Left ventricle myocardium superior (tissue), 1 donor: ENCODE measurements at regions not wholly inside any gene's neighbourhood (a gene's known extent, or its start where the extent isn't known, plus 50 kb on each side); places are given as distances from the start of the nearest gene placed in this dataset.

Experiments used
- ATAC-seq: fragments of 200-7000 bp; cut with Tn5 transposase; one replicate; pipeline ENCODE4 v1.9.1; 2020; ENCODE audit warnings: mild to moderate bottlenecking, moderate library complexity
- DNase-seq: peaks from one replicate; pipeline ENCODE4 v3.0.0-alpha.2; 2020
- intact Hi-C: fragments of 100-400 bp; cut with micrococcal nuclease; formaldehyde crosslinking; loops from one replicate; pipeline ENCODE4 v1.11.0; 2022
- donor health status: DM: no; HTN: yes; CAD: no; lungs with severe emphysema.

DNA sequence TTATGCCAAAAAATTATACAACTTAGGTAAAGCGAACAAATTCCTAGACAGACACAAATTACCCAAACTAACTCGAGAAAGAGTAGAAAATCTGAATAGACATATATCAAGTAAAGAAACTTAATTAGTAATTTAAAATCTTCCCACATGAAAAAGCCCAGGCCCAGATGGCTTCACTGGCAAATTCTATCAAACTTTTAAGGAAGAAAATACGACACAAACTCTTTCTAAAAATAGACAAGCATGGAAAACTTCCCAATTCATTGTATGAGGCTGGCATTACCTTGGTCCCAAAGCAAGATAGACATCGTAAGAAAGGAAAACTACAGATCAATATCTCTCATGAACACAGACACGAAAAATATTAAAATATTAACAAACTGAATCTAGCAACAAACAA, 135.3 kb downstream of the DRD1 start:
- intact Hi-C loops: no loop called here
- DNase-seq (no peak), ATAC-seq (no peak)

DNA sequence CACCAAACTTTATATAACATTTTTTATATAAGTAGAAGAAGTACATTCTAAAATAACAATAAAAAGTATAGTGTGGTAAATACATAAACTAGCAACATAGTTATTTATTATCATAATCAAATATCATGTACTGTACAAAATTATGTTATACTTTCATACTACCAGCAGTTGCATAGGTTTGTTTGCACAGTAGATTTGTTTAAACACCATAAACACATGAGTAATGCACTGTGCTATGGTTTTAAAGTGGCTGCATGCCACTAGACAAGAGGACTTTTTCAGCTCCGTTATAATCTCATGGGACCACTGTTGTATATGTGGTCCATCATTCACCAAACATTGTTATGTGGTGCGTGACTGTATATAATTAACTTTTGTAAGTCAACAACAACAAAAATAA, 137.6 kb downstream of the DRD1 start:
- no peak for ATAC-seq
- DNase-seq: no peak
- intact Hi-C loops: no loop called here

DNA sequence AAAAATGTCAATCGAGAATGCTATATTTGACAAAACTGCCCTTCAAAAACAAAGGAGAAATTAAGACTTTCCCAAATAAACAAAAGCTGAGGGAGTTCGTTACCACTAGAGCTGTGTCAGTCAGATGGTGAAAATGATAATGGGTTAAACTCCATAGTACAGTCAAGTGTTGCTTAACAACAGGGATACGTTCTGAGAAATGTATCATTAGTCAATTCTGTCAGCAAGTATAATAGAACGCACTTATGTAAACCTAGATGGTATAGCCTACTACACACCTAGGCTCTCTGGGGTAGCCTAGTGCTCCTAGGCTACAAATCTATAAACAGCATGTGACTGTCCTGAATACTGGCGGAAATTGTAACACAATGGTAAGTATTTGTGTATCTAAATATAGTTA, 138.7 kb downstream of the DRD1 start:
- DNase-seq: no peak
- intact Hi-C loops: no loop called here
- no peak for ATAC-seq

DNA sequence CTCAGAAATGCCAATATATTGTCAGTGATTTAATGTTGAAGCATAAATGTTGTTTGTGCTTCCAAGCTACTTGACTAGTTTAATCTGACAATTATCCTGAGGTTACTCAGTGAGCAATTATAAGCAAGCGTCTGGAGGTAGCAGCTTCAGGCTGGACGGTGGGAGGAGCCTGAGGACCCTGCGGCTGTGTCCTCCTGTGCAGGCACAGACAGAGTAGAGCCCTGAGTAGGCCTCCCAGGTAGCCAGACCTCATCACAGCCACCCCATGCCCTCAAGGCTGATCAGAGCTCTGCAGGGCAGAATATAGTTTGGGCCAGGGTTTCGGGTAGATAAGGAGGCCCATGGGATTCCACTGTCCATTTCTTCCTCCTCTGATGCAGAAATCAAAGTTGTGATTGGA, 153.6 kb downstream of the DRD1 start:
- DNase-seq: no peak
- intact Hi-C loops: no loop called here
- ATAC-seq: no peak

DNA sequence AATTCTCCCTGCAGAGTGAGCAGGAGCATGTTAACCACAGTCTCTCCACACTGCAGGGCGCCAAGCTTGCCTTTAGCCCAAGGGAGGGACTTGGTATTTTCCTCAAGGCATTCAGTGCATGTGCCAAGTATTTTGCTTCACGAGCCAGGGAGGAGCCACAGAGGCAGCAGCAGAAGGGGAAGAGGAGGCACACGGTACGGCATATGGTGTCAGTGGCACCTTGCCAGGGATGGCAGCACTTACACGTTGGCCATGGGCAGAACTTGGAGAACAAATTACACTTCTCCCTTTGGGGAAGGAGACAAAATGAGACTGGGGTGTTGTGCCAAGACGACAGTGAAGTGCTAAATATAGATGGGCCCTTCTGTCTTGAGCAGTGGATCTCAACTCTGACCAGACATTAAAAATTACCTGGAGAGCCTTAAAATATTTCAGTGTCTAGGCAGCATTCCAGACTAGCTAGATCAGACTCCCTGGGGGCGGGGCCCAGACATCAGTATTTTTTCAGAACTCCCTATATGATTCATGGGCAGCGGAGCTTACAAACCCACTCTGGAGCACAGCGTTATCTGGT, 155.8 kb downstream of the DRD1 start:
- DNase-seq (no peak), ATAC-seq (no peak)
- intact Hi-C loops: no loop called here

DNA sequence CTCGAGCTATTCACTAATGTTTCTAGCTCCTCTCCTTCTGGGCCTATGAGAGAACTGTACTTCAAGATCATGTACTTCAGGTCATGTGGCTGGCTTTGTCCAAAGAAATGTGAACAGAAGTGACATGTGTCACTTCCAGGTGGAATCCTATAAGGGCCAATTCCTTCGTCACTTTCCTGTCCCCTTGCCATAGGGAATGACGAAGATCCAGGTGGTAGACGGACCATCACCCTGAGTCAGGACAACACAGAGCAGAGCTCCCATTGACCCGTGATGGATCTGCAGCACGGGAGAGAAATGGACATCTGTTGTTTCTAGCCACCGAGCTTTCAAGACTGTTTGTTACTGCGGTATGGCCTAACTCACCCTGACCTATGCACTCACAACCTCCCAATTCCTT, 157.0 kb downstream of the DRD1 start:
- DNase-seq (no peak), ATAC-seq (no peak)
- intact Hi-C loops: no loop called here

DNA sequence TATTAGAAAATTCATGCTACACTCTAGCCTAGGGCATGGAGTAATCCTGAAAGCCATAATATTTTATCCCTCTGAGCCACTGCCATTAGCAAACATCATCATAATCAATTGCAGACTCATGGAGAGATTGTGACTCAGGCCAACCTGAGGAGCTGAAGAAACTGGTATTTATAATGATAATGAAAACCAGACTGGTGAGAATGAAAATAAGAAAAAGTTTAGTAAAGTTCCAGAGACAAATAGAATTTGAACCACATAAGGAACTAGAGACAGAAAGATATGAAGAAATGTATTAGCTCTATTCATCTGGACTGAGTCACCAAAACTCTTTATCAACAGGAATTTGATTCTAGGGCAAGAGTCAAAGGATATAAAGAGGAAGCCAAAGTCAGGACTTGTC, 158.7 kb downstream of the DRD1 start:
- intact Hi-C loops: no loop called here
- DNase-seq (no peak), ATAC-seq (no peak)

DNA sequence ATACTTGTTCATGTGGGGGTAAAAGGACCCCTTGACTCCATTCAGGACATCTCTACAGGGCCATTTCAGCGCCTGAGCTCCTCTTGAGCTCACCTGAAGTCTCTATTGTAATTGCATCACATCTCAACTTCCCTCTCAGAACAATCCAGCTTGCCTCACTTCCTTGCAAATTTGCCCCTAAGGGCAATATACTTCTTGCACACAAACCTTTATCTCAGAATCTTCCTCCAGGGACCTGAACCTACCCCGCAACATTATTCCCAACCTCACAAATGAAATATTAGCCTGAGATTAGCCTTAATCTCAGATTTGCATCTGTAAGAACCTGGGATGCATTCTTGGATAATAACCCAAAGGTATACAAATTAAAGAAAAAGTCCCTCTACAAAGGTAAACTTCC, 159.2 kb downstream of the DRD1 start:
- ATAC-seq: no peak
- DNase-seq: no peak
- intact Hi-C loops: no loop called here

DNA sequence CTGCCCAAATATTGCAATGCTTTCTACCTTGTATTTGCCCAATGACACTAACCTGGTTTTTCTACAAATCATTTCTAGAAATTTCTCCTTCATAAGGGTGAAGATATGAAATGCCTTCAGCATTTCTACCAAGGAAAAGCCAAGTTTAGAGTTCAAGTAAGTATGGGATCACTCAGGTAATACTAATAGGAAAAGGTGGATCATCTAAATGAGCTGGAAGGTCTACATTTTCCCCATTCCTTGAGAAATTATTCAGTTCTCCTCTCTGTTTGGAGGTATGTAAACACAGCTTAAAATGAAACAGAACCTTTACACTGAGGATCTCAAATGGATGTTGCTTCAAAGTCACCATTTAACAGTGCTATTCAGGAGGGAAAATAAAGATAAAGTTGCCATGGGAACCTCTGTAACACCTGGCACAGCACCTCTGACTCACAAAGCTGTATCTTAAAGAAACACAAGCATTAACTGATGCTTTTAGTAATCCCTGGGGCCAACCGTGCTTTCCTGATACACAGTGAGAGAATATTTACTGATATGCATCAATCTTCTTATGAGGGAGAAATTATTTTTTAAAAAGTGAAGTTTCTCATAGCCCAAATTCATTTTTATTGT, 161.3 kb downstream of the DRD1 start:
- DNase-seq (no peak), ATAC-seq (no peak)
- intact Hi-C loops: no loop called here

DNA sequence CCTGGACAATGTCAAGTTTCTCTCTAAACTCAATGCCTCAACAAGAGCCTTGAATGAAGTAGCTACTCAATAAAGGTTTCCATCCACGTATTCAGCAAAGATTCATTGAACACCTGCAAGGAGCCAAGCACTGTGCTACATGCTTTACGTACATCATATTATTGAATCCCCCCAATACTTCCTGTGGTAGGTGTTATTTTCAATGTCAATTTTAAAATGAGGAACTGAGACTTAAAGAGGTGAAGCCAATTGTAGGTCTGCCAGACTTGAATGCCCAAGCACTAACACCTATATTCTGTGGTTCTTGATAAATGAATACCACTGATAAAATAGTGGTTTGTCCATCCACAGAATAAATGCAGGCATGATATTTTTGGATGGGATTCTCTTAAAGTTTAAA, 162.3 kb downstream of the DRD1 start:
- intact Hi-C loops: no loop called here
- no peak for DNase-seq
- ATAC-seq: no peak

DNA sequence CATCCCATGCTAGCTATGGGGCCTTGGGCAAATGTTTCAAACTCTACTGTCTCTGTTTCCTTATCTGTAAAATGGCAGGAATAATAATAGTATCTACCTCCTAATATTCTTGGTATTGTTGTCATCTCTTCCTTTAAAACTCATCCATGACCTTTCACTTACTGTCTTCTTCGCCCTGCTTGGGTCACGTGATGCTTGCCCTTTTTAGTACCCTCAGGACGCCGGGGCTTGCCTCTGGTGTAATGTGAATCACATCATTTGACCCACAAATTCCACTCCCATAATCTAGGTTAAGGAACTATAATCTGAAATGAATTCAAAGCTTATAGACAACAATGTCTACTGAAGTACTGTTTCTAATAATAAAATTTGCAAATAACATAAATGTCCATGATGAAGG, 162.7 kb downstream of the DRD1 start:
- DNase-seq: no peak
- ATAC-seq: no peak
- intact Hi-C loops: no loop called here

DNA sequence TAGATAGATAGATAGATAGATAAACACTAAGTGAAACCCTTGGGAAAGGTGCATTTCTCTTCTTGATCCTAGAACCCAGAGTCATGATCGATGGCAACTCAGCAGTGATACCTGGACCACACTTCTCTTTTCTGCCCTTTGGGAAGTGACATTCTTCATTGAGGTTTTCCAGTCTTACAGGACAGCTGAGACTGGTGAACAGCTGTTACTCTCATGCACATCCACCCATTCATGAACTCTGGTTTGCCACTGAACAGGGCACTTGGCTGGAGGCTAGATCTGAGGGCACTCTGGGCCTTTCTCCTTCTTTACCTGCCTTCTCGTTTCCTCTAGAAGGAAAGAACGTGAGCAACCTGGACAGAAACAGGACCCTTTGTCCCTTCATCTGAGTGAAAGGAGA, 164.5 kb downstream of the DRD1 start:
- intact Hi-C loops: no loop called here
- no peak for DNase-seq

DNA sequence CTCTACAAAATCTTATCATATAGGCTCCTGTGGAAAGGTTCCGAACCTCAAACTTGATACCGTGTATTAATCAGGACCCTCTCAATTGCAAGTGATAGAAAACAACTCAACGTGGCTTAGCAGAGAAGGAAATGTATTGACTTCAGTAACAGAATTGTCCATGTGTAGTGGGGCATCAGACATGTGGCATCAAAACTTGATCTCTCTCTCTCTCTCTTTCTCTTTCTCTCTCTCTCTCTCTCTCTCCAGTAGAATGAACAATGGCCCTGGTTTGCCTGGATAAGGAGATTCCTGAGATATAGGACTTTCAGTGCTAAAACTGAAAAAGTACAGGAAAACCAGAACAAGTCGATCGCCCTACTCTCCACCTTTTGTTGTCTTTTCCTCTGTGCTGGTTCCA, 168.2 kb downstream of the DRD1 start:
- DNase-seq: no peak
- no peak for ATAC-seq
- intact Hi-C loops: no loop called here

More for the DNA sequence above, 164.5 kb downstream of the DRD1 start:
- ATAC-seq: no peak

DNA sequence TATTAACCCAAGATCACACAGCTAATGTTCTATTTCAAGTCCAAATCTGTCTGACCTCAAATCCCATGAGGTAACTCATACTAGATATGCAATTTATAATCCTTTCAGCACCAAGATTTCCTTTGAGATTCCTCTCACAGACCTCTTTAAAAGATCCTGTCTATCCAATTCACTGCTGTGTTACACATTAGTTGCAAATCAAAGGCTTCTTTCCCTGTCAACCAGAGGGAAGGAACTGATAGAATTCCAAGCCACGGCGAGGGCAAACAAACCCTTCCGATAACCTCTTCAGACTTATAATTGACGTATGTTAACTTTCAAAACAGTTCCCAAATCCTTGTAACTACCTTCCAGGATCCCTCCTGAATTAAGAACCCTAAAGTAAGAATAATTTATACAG, 168.9 kb downstream of the DRD1 start:
- DNase-seq (no peak), ATAC-seq (no peak)
- intact Hi-C loops: no loop called here

DNA sequence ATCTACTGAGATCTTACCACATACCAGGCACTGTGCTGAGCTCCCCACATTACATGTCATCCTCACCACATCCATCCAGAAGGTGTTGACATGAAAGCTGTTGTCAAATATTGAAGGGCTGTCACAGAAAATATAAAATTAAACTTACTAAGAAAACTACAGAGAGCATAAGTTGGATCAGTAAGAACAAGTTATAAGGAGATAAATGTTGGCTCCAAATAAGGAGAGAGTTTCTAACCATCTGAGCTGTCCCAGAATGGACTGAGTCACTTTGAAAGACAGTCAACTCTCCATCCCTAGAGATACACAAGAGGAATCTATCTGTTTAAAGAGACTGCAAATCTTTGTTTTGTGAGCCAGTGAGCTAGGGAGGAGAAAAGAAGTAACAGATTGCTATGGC, 169.8 kb downstream of the DRD1 start:
- no peak for ATAC-seq
- no peak for DNase-seq
- intact Hi-C loops: no loop called here

DNA sequence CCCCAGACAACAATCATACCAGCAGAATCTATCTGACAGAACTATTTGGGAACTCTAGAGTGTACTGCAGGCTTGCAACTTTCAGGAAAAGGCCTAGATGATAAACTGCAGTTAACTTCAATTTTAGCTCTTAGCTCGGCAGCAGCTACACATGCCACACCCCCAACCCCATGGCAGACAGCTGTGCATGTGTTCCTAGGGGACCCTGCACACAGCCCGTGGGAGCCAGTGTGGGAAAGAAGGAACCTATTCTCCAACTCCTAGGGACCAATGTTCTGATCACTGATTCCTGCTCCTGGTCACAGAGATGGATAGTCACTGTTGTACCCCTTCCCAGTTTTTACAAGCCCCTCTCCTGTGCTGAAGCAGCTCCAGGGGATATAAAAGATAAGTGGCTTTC, 179.6 kb downstream of the DRD1 start:
- DNase-seq (no peak), ATAC-seq (no peak)
- intact Hi-C loops: no loop called here

DNA sequence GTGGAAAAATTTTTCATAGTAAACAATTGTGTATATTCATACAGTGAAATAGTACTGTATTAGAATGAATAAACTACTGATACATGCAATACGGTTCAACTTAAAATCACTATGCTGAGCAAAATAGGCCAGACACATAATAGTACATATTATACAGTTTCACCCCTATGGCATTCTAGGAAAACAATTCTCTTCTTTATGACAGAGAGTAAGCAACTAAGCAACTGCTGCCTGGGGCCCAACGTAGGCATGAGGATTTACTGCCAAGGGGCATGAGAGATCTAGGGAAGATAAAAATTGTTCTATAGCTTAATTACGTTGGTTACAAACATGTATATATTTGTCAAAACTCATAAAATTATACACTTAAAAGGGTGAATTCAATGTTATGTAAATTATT, 180.2 kb downstream of the DRD1 start:
- intact Hi-C loops: no loop called here
- DNase-seq (no peak), ATAC-seq (no peak)

DNA sequence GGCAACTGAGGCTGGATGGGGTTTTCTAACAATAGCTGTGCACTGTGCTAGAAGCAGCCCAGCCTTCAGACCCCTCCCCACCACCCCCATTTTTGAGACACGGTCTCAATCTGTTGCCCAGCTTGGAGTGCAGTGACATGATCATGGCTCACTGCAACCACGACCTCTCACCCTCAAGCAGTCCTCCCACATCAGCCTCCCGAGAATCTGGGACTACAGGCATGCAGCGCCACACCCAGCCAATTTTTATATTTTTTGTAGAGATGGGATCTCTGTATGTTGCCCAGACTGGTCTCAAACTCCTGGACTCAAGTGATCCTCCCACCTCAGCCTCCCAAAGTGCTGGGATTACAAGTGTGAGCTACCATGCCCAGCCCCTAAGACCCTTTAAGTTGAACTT, 182.5 kb downstream of the DRD1 start:
- DNase-seq (no peak), ATAC-seq (no peak)
- intact Hi-C loops: no loop called here

DNA sequence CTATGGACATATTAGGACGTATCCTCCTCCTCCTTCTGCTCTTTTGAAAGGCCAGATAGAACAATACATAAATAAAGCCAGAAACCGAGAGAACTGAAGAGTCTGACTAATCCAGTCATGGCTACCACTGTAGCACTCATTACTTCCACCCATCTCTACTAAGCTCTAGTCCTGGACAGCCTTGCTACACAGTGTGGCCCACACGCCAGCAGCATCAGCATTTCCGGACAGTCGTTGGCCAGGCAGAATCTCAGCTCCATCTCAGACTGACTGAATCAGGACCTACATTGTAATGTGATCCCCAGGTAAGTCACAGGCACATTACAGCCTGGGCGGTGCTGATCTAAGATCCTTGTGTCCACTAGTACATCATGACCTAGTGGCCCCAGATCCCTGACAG, 182.9 kb downstream of the DRD1 start:
- intact Hi-C loops: no loop called here
- DNase-seq: no peak
- ATAC-seq: no peak

DNA sequence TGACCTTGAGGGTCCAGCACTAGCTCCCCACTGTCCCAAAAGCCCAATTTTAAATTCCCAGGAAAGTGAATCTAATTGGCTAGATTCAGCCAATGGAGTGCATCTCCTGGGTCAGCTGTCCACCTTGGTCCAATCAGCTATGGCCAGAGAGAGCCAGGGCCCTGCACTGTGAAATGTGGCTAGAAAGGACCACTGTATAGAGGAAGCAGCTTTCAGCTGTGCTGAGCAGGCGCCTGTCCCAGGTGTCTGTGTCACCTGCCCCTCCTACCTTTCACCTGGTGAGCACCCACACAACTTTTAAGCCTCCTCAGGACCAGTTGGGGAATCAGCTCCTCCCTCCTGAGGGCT, 186.2 kb downstream of the DRD1 start:
- no peak for DNase-seq
- no peak for ATAC-seq
- intact Hi-C loops: no loop called here

DNA sequence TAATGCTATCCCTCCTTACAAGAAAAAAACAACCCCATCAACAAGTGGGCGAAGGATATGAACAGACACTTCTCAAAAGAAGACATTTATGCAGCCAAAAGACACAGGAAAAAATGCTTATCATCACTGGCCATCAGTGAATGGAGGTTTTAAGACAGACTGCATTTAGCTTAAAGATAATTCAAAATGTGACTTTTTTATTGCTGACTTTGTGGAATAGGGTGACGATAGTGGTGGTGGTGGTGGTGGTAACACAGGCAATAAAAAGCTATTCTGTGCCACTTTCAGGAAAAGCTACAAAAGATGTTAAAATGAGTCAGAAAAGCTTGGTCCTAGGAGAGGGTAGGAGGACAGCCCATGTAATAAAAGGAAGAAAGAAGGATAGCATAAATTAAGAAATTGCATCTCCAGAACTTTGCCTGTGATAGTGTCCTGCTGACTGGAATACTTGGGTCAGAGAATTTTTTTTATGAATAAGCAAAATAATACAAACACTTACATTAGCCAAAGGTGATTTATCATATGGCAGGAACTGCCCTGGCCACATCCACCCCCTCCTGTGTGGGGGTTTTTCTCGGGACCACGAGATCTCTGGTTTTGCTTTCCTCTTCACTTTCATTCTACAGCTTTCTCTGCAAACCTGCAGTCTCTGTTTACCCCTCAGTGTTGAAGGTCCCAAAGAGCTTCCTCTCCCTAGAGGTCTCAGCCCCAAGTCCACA, 186.7 kb downstream of the DRD1 start:
- DNase-seq (no peak), ATAC-seq (no peak)
- intact Hi-C loops: no loop called here
